ENCODE measurements at regions not wholly inside any gene's neighbourhood (a gene's known extent, or its start where the extent isn't known, plus 50 kb on each side); places are given as distances from the start of the nearest gene placed in this dataset.

DNA sequence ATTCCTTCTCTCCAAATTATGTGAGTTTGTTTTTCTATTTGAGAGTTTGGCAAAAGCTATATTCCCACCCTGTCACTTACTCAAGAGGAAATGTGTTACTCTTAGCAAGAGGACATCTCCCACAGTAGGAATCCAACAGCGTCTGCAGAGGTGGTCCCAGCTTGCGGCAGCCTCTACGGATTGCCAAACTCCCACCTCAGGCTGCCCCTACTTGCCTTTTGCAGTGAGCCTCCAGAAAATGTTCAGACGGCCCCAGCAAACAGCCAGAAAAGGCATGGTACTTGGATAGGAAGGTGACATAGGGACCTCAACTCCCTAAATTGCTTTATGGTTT is 158.4 kb downstream of the SUCLG1 start:
- TF ChIP-seq CTCF (IDR thresholded peaks at IDR 0.05; ENCODE audit: low read length) = no peak
- no peak for TF ChIP-seq EZH2phosphoT487 (IDR thresholded peaks at IDR 0.05; ENCODE audit: low read length)
- TF ChIP-seq EZH2 (optimal IDR thresholded peaks at IDR 0.05; ENCODE audit: low read depth, low read length) = no peak
